Tongue (tissue), 1 donor: ENCODE measurements at regions not wholly inside any gene's neighbourhood (a gene's known extent, or its start where the extent isn't known, plus 50 kb on each side); places are given as distances from the start of the nearest gene placed in this dataset.

Source experiments
- DNase-seq: peaks from one replicate; pipeline ENCODE4 v3.0.0-alpha.2; 2015

GRCh38 chr3:68162644-68163043 is 508.2 kb upstream of the SUCLG2 start:
- DNase-seq, result no peak

- no peak for DNase-seq
These were observed 496.9 kb upstream of the SUCLG2 start for GRCh38 chr3:68151359-68151758.

- DNase-seq, result peak; percentile 67
These were observed 494.0 kb upstream of the SUCLG2 start for GRCh38 chr3:68148447-68148846.

GRCh38 chr3:68142441-68142840 is 488.0 kb upstream of the SUCLG2 start:
- no peak for DNase-seq

- no peak for DNase-seq
These were observed 485.5 kb upstream of the SUCLG2 start for GRCh38 chr3:68139897-68140296.

GRCh38 chr3:68136411-68136810 is 482.0 kb upstream of the SUCLG2 start:
- no peak for DNase-seq

- DNase-seq, result no peak
These were observed 480.7 kb upstream of the SUCLG2 start for GRCh38 chr3:68135067-68135466.

- DNase-seq, result no peak
These were observed 474.7 kb upstream of the SUCLG2 start for GRCh38 chr3:68129065-68129464.

GRCh38 chr3:68123231-68123630 is 468.8 kb upstream of the SUCLG2 start:
- no peak for DNase-seq

- peak; percentile 38 for DNase-seq
These were observed 466.9 kb upstream of the SUCLG2 start for GRCh38 chr3:68121287-68121686.

GRCh38 chr3:68116580-68116979 is 462.2 kb upstream of the SUCLG2 start:
- no peak for DNase-seq

- no peak for DNase-seq
These were observed 449.4 kb upstream of the SUCLG2 start for GRCh38 chr3:68103811-68104210.

GRCh38 chr3:68090571-68090970 is 436.2 kb upstream of the SUCLG2 start:
- no peak for DNase-seq

GRCh38 chr3:68089572-68090011 is 435.2 kb upstream of the SUCLG2 start:
- DNase-seq, result peak; percentile 1

- no peak for DNase-seq
These were observed 434.2 kb upstream of the SUCLG2 start for GRCh38 chr3:68088636-68089035.

GRCh38 chr3:68088216-68088615 is 433.8 kb upstream of the SUCLG2 start:
- no peak for DNase-seq

- DNase-seq, result no peak
These were observed 417.6 kb upstream of the SUCLG2 start for GRCh38 chr3:68072062-68072461.

- DNase-seq, result no peak
These were observed 415.8 kb upstream of the SUCLG2 start for GRCh38 chr3:68070186-68070585.

GRCh38 chr3:68067314-68067713 is 412.9 kb upstream of the SUCLG2 start:
- DNase-seq, result no peak

- DNase-seq, result no peak
These were observed 408.5 kb upstream of the SUCLG2 start for GRCh38 chr3:68062926-68063325.

GRCh38 chr3:68060910-68061309 is 406.5 kb upstream of the SUCLG2 start:
- no peak for DNase-seq

- no peak for DNase-seq
These were observed 405.8 kb upstream of the SUCLG2 start for GRCh38 chr3:68060191-68060590.

- no peak for DNase-seq
These were observed 405.3 kb upstream of the SUCLG2 start for GRCh38 chr3:68059628-68060152.

- no peak for DNase-seq
These were observed 403.4 kb upstream of the SUCLG2 start for GRCh38 chr3:68057637-68058320.

- DNase-seq, result no peak
These were observed 402.1 kb upstream of the SUCLG2 start for GRCh38 chr3:68056556-68056955.
